Thyroid gland (tissue), 4 donors: ENCODE measurements at regions not wholly inside any gene's neighbourhood (a gene's known extent, or its start where the extent isn't known, plus 50 kb on each side); places are given as distances from the start of the nearest gene placed in this dataset.

Source experiments
- POLR2A ChIP-seq, 2 donors: fragments of 450-650 bp; IDR thresholded peaks; one replicate each; pipeline ENCODE4 v1.6.1; 2017; ENCODE audit warnings: antibody characterized with exemption in 2 of 2, mild to moderate bottlenecking in 2 of 2, moderate library complexity in 1 of 2
- TF ChIP-seq, protein P1 (sequence below), 6 experiments: fragments of 200-600 bp in 3 of 6; fragments of 450-650 bp in 3 of 6; sonication (generic) in 3 of 6; IDR thresholded peaks; one replicate each; pipeline ENCODE4 v1.5.1; 2016 to 2019; ENCODE audit warnings: antibody characterized with exemption in 6 of 6, mild to moderate bottlenecking in 2 of 6, inconsistent platforms in 1 of 6, moderate library complexity in 1 of 6

DNA sequence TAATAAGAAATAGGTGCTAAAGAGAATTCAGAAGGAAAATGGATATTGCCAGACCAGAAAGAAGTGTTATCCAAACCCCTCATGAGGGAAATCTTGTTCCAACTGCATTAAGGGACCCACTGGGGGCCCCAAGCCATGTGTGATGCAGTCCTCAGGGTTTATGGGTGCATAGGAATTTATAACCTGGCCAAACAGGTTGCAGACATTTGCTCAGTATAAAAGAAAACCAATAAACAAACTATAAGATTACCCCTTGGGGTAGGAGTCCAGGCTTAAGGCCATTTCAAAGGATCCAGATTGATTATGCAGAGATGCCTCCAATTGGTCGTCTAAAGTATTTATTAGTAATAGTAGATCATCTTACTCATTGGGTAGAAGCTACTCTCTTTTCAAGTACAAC is 240.9 kb upstream of the DIO3 start:
- TF ChIP-seq, protein P1, sequence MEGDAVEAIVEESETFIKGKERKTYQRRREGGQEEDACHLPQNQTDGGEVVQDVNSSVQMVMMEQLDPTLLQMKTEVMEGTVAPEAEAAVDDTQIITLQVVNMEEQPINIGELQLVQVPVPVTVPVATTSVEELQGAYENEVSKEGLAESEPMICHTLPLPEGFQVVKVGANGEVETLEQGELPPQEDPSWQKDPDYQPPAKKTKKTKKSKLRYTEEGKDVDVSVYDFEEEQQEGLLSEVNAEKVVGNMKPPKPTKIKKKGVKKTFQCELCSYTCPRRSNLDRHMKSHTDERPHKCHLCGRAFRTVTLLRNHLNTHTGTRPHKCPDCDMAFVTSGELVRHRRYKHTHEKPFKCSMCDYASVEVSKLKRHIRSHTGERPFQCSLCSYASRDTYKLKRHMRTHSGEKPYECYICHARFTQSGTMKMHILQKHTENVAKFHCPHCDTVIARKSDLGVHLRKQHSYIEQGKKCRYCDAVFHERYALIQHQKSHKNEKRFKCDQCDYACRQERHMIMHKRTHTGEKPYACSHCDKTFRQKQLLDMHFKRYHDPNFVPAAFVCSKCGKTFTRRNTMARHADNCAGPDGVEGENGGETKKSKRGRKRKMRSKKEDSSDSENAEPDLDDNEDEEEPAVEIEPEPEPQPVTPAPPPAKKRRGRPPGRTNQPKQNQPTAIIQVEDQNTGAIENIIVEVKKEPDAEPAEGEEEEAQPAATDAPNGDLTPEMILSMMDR (IDR thresholded peaks at IDR 0.05), result no peak
- TF ChIP-seq POLR2A (IDR thresholded peaks at IDR 0.05), result no peak
